OCI-LY7 (cell line): ENCODE measurements at regions not wholly inside any gene's neighbourhood (a gene's known extent, or its start where the extent isn't known, plus 50 kb on each side); places are given as distances from the start of the nearest gene placed in this dataset.

Experiments used
- CTCF ChIP-seq: fragments of 200-600 bp; sonication (generic); conservative IDR thresholded peaks from 2 replicates; pipeline ENCODE4 v1.5.1; 2014; ENCODE audit warnings: mild to moderate bottlenecking, antibody characterized with exemption, low read length, moderate library complexity, mixed read lengths
- EZH2phosphoT487 ChIP-seq: fragments of 200-600 bp; sonication (generic); IDR thresholded peaks from 2 replicates; pipeline ENCODE4 v1.6.1; 2018; ENCODE audit warnings: low read depth, borderline replicate concordance, mild to moderate bottlenecking, mixed run types, antibody characterized with exemption, low read length, moderate library complexity, mixed read lengths

GRCh38 chrX:45972636-45973035 is 572.6 kb downstream of the ZNF674 start:
- TF ChIP-seq EZH2phosphoT487 (no peak), CTCF (no peak)
